ENCODE measurements at regions not wholly inside any gene's neighbourhood (a gene's known extent, or its start where the extent isn't known, plus 50 kb on each side); places are given as distances from the start of the nearest gene placed in this dataset.

- TF ChIP-seq PRDM15 (CRISPR knock-in tag; IDR thresholded peaks at IDR 0.05), result no peak
- no peak for TF ChIP-seq PBX3 (IDR thresholded peaks at IDR 0.05; ENCODE audit: insufficient replicate concordance, low read depth, low read length)
- no peak for TF ChIP-seq CTCF (IDR thresholded peaks at IDR 0.05 in 2 of 3, conservative IDR thresholded peaks at IDR 0.05 in 1 of 3; ENCODE audit: control insufficient read depth in 2 of 3, extremely low read depth in 1 of 3, insufficient read depth in 1 of 3, low read depth in 3 of 3, low read length in 3 of 3)
- no peak for TF ChIP-seq BRCA1 (IDR thresholded peaks at IDR 0.05; ENCODE audit: low read depth, low read length)
- TF ChIP-seq POLR2A (IDR thresholded peaks at IDR 0.05; ENCODE audit: low read depth, low read length), result no peak
- TF ChIP-seq EP300 (IDR thresholded peaks at IDR 0.05; ENCODE audit: borderline replicate concordance in 1 of 2, control insufficient read depth in 1 of 2, low read depth in 2 of 2, low read length in 2 of 2), result no peak
- TF ChIP-seq IKZF2 (IDR thresholded peaks at IDR 0.05), result no peak
- no peak for TF ChIP-seq CEBPZ (IDR thresholded peaks at IDR 0.05; ENCODE audit: low read depth, low read length)
- TF ChIP-seq TARDBP (IDR thresholded peaks at IDR 0.05; ENCODE audit: borderline replicate concordance), result no peak
- TF ChIP-seq BCL3 (IDR thresholded peaks at IDR 0.05; ENCODE audit: borderline replicate concordance, insufficient read depth, low read depth, low read length, poor library complexity, severe bottlenecking), result no peak
- TF ChIP-seq ELK1 (IDR thresholded peaks at IDR 0.05; ENCODE audit: low read depth, low read length), result no peak
- TF ChIP-seq POLR2AphosphoS2 (IDR thresholded peaks at IDR 0.05; ENCODE audit: low read depth, low read length), result no peak
Observed at GRCh38 chr20:57065646-57066045, 200.8 kb downstream of the BMP7 start.
